H9 (cell line): ENCODE measurements at regions not wholly inside any gene's neighbourhood (a gene's known extent, or its start where the extent isn't known, plus 50 kb on each side); places are given as distances from the start of the nearest gene placed in this dataset.

Source experiments
- DNase-seq: peaks from one replicate; pipeline ENCODE4 v3.0.0-alpha.2; 2017
- H2AFZ ChIP-seq: one replicate; pipeline ENCODE4 v1.6.1; 2013; ENCODE audit warnings: mild to moderate bottlenecking, low read length, control low read depth, moderate library complexity
- H2AK5ac ChIP-seq: 2 replicates; pipeline ENCODE4 v1.6.1; 2013; ENCODE audit warnings: low read length, control low read depth, mixed read lengths; ENCODE audit not compliant: insufficient read length
- H2BK120ac ChIP-seq: one replicate; pipeline ENCODE4 v1.6.1; 2013; ENCODE audit warnings: low read depth, mild to moderate bottlenecking, low read length, control low read depth, inconsistent platforms; ENCODE audit not compliant: poor library complexity, severe bottlenecking
- H2BK12ac ChIP-seq: 2 replicates; pipeline ENCODE4 v1.6.1; 2013; ENCODE audit warnings: low read length, control low read depth, mixed read lengths, low read depth; ENCODE audit not compliant: insufficient read length
- H2BK15ac ChIP-seq: 2 replicates; pipeline ENCODE4 v1.6.1; 2013; ENCODE audit warnings: low read depth, low read length, control low read depth
- H2BK20ac ChIP-seq: one replicate; pipeline ENCODE4 v1.6.1; 2013; ENCODE audit warnings: low read depth, mild to moderate bottlenecking, low read length, control low read depth, inconsistent platforms; ENCODE audit not compliant: poor library complexity, severe bottlenecking
- H2BK5ac ChIP-seq: 2 replicates; pipeline ENCODE4 v1.6.1; 2013; ENCODE audit warnings: low read length, control low read depth, mixed read lengths; ENCODE audit not compliant: insufficient read length
- H3K14ac ChIP-seq: 2 replicates; pipeline ENCODE4 v1.6.1; 2013; ENCODE audit warnings: low read length, control low read depth; ENCODE audit not compliant: insufficient read depth
- H3K18ac ChIP-seq: 2 replicates; pipeline ENCODE4 v1.6.1; 2013; ENCODE audit warnings: low read depth, mild to moderate bottlenecking, mixed read lengths, low read length, control low read depth; ENCODE audit not compliant: insufficient read length
- H3K23ac ChIP-seq: 2 replicates; pipeline ENCODE4 v1.6.1; 2013; ENCODE audit warnings: low read length, control low read depth, mixed read lengths, low read depth; ENCODE audit not compliant: insufficient read length
- H3K23me2 ChIP-seq: 2 replicates; pipeline ENCODE4 v1.6.1; 2013; ENCODE audit warnings: low read depth, mild to moderate bottlenecking, mixed read lengths, low read length, control low read depth; ENCODE audit not compliant: insufficient read length, poor library complexity, severe bottlenecking
- H3K27ac ChIP-seq: 2 replicates; pipeline ENCODE4 v1.5.1; 2013; ENCODE audit warnings: low read length, control low read depth, mixed read lengths, low read depth; ENCODE audit not compliant: insufficient read length
- H3K27me3 ChIP-seq: 2 replicates; pipeline ENCODE4 v1.6.1; 2013; ENCODE audit warnings: low read length, control low read depth, inconsistent platforms; ENCODE audit not compliant: insufficient read depth
- H3K4ac ChIP-seq: 2 replicates; pipeline ENCODE4 v1.6.1; 2013; ENCODE audit warnings: low read depth, mild to moderate bottlenecking, control low read depth, inconsistent platforms, low read length, moderate library complexity
- H3K4me1 ChIP-seq: 2 replicates; pipeline ENCODE4 v1.6.1; 2013; ENCODE audit warnings: low read length, control low read depth, inconsistent platforms; ENCODE audit not compliant: insufficient read depth
- H3K4me2 ChIP-seq: 2 replicates; pipeline ENCODE4 v1.6.1; 2013; ENCODE audit warnings: low read length, control low read depth, mixed read lengths; ENCODE audit not compliant: insufficient read length, insufficient read depth
- H3K56ac ChIP-seq: 2 replicates; pipeline ENCODE4 v1.6.1; 2013; ENCODE audit warnings: low read depth, mild to moderate bottlenecking, mixed read lengths, low read length, control low read depth; ENCODE audit not compliant: insufficient read length
- H3K79me1 ChIP-seq: 2 replicates; pipeline ENCODE4 v1.6.1; 2013; ENCODE audit warnings: low read depth, mild to moderate bottlenecking, moderate library complexity, low read length, control low read depth, inconsistent platforms; ENCODE audit not compliant: insufficient read depth, poor library complexity, severe bottlenecking
- H3K79me2 ChIP-seq: 2 replicates; pipeline ENCODE4 v1.6.1; 2013; ENCODE audit warnings: low read length, control low read depth, inconsistent platforms; ENCODE audit not compliant: insufficient read depth
- H3K9ac ChIP-seq: 2 replicates; pipeline ENCODE4 v1.6.1; 2013; ENCODE audit warnings: low read length, control low read depth, mixed read lengths; ENCODE audit not compliant: insufficient read length; ENCODE audit errors: extremely low read depth
- H3K9me3 ChIP-seq: one replicate; pipeline ENCODE4 v1.6.1; 2013; ENCODE audit warnings: low read depth, low read length, inconsistent platforms; ENCODE audit not compliant: control insufficient read depth
- H3T11ph ChIP-seq: one replicate; pipeline ENCODE4 v1.6.1; 2013; ENCODE audit warnings: mild to moderate bottlenecking, low read length, control low read depth, inconsistent platforms
- H4K20me1 ChIP-seq: one replicate; pipeline ENCODE4 v1.6.1; 2013; ENCODE audit not compliant: control insufficient read depth, insufficient read length, insufficient read depth
- H4K5ac ChIP-seq: 2 replicates; pipeline ENCODE4 v1.6.1; 2013; ENCODE audit warnings: low read depth, mild to moderate bottlenecking, mixed read lengths, low read length, control low read depth; ENCODE audit not compliant: insufficient read length
- H4K8ac ChIP-seq: replicated peaks from 2 replicates; pipeline ENCODE4 v1.6.1; 2013; ENCODE audit warnings: low read length, control low read depth, mixed read lengths, low read depth; ENCODE audit not compliant: insufficient read length
- H4K91ac ChIP-seq: 2 replicates; pipeline ENCODE4 v1.6.1; 2013; ENCODE audit warnings: low read depth, mild to moderate bottlenecking, moderate library complexity, mixed read lengths, low read length, control low read depth; ENCODE audit not compliant: insufficient read length
- H3K27ac Mint-ChIP-seq, 3 experiments: 2 replicates in 2 of 3; 3 replicates in 1 of 3; pipeline ENCODE4 v1.8.0; 2020 to 2021; ENCODE audit warnings: mixed read lengths in 3 of 3, mild to moderate bottlenecking in 1 of 3, moderate library complexity in 1 of 3
- H3K27me3 Mint-ChIP-seq: 2 replicates; pipeline ENCODE4 v1.8.0; 2021; ENCODE audit warnings: low read depth, mild to moderate bottlenecking, moderate library complexity, mixed read lengths
- H3K36me3 Mint-ChIP-seq, 3 experiments: 2 replicates in 2 of 3; 3 replicates in 1 of 3; pipeline ENCODE4 v1.8.0; 2020 to 2021; ENCODE audit warnings: low read depth in 3 of 3, mixed read lengths in 3 of 3; ENCODE audit not compliant: insufficient read depth in 1 of 3
- H3K4me1 Mint-ChIP-seq, 2 experiments: 2 replicates each; pipeline ENCODE4 v1.8.0; 2020; ENCODE audit warnings: mixed read lengths in 2 of 2
- H3K4me3 Mint-ChIP-seq, 2 experiments: 2 replicates in 1 of 2; 3 replicates in 1 of 2; pipeline ENCODE4 v1.8.0; 2020 to 2021; ENCODE audit warnings: mild to moderate bottlenecking in 2 of 2, mixed read lengths in 2 of 2, moderate library complexity in 1 of 2
- H3K9me3 Mint-ChIP-seq, 2 experiments: 2 replicates in 1 of 2; 3 replicates in 1 of 2; pipeline ENCODE4 v1.8.0; 2020; ENCODE audit warnings: mild to moderate bottlenecking in 2 of 2, mixed read lengths in 2 of 2, moderate library complexity in 1 of 2
- CTCF ChIP-seq: fragments of 200-600 bp; sonication (generic); conservative IDR thresholded peaks from 3 replicates; pipeline ENCODE4 v1.8.0; 2021; ENCODE audit warnings: antibody characterized with exemption, mild to moderate bottlenecking
- WGBS: extraction: QIAGEN DNeasy Blood & Tissue Kit; methylation state at CpG from one replicate; pipeline ENCODE4 v1.1.7; 2013; ENCODE audit warnings: missing lambda C conversion rate, low lambda C conversion rate, mixed read lengths; ENCODE audit not compliant: insufficient read length; ENCODE audit errors: extremely low coverage; 5-methylcytosine and 5-hydroxymethylcytosine counted together

- Histone ChIP-seq H3K9ac (no peak overlapping the region), H3K23ac (no peak overlapping the region), H3K79me2 (no peaks in the 10 kb centered on the region), H3K18ac (peak overlapping the region; percentile 49), H2BK15ac (no peak overlapping the region), H3K23me2 (no peaks in the 10 kb centered on the region), H2BK5ac (no peak overlapping the region), H3K56ac (no peak overlapping the region), H2BK20ac (no peak overlapping the region), H3T11ph (no peak overlapping the region), H2AFZ (no peak overlapping the region), H4K8ac (no peak overlapping the region), H3K4ac (no peak overlapping the region), H2BK12ac (no peak overlapping the region), H3K4me2 (no peak overlapping the region), H4K20me1 (no peaks in the 10 kb centered on the region), H4K5ac (no peak overlapping the region), H3K14ac (no peak overlapping the region), H2AK5ac (no peak overlapping the region), H3K9me3 (no peaks in the 10 kb centered on the region), H3K27ac (no peak overlapping the region), H3K27me3 (no peaks in the 10 kb centered on the region), H4K91ac (no peak overlapping the region), H2BK120ac (no peak overlapping the region), H3K4me1 (no peaks in the 10 kb centered on the region), H3K79me1 (no peaks in the 10 kb centered on the region)
- Mint-ChIP-seq H3K9me3 (peaks cover 3 to 9% of the 10 kb centered on the region in 2 experiments; a peak in 2 of 5 replicates), H3K4me1 (peaks cover 9 to 11% of the 10 kb centered on the region in 2 experiments), H3K36me3 (peaks cover 0 to 5% (median 1%) of the 10 kb centered on the region in 3 experiments; a peak in 2 of 7 replicates), H3K27me3 (peaks cover 2% of the 10 kb centered on the region), H3K27ac (no peak overlapping the region), H3K4me3 (no peak overlapping the region)
- TF ChIP-seq CTCF, result peak; percentile 86
- peak; percentile 88 for DNase-seq
- WGBS, result no CpG with 5 or more reads among the region's 28 CpGs
Observed at GRCh38 chr1:244210884-244211558, 159.9 kb downstream of the ZBTB18 start.
